ENCODE measurements at regions not wholly inside any gene's neighbourhood (a gene's known extent, or its start where the extent isn't known, plus 50 kb on each side); places are given as distances from the start of the nearest gene placed in this dataset.

GRCh38 chr14:38116895-38117294, 90.8 kb upstream of the SSTR1 start:
- no peak for DNase-seq (ENCODE audit: low spot score)

- no peak for DNase-seq (ENCODE audit: low spot score)
These were observed 87.6 kb upstream of the SSTR1 start for GRCh38 chr14:38120109-38120508.

- no peak for DNase-seq (ENCODE audit: low spot score)
These were observed 86.2 kb upstream of the SSTR1 start for GRCh38 chr14:38121320-38122020.

- DNase-seq (ENCODE audit: low spot score): no peak
These were observed 85.5 kb upstream of the SSTR1 start for GRCh38 chr14:38122241-38122640.

- no peak for DNase-seq (ENCODE audit: low spot score)
These were observed 83.2 kb upstream of the SSTR1 start for GRCh38 chr14:38124506-38124905.

- DNase-seq (ENCODE audit: low spot score): no peak
These were observed 82.1 kb upstream of the SSTR1 start for GRCh38 chr14:38125481-38126037.

- DNase-seq (ENCODE audit: low spot score): no peak
These were observed 80.3 kb upstream of the SSTR1 start for GRCh38 chr14:38127356-38127755.

- peak; percentile 37 for DNase-seq (ENCODE audit: low spot score)
These were observed 79.9 kb upstream of the SSTR1 start for GRCh38 chr14:38127784-38128183.

- no peak for DNase-seq (ENCODE audit: low spot score)
These were observed 79.1 kb upstream of the SSTR1 start for GRCh38 chr14:38128640-38129039.

GRCh38 chr14:38129192-38129591, 78.5 kb upstream of the SSTR1 start:
- DNase-seq (ENCODE audit: low spot score): no peak

- no peak for DNase-seq (ENCODE audit: low spot score)
These were observed 78.0 kb upstream of the SSTR1 start for GRCh38 chr14:38129705-38130104.

- DNase-seq (ENCODE audit: low spot score): no peak
These were observed 73.2 kb upstream of the SSTR1 start for GRCh38 chr14:38134416-38135030.

- no peak for DNase-seq (ENCODE audit: low spot score)
These were observed 72.4 kb upstream of the SSTR1 start for GRCh38 chr14:38135106-38135867.

GRCh38 chr14:38137005-38137404, 70.7 kb upstream of the SSTR1 start:
- peak; percentile 18 for DNase-seq (ENCODE audit: low spot score)

- DNase-seq (ENCODE audit: low spot score): no peak
These were observed 69.1 kb upstream of the SSTR1 start for GRCh38 chr14:38138473-38139138.

- DNase-seq (ENCODE audit: low spot score): no peak
These were observed 67.8 kb upstream of the SSTR1 start for GRCh38 chr14:38139926-38140325.

GRCh38 chr14:38143170-38143569, 64.5 kb upstream of the SSTR1 start:
- DNase-seq (ENCODE audit: low spot score): peak; percentile 12

GRCh38 chr14:38143659-38144505, 63.8 kb upstream of the SSTR1 start:
- peak; percentile 26 for DNase-seq (ENCODE audit: low spot score)

GRCh38 chr14:38145142-38145541, 62.6 kb upstream of the SSTR1 start:
- no peak for DNase-seq (ENCODE audit: low spot score)

- no peak for DNase-seq (ENCODE audit: low spot score)
These were observed 57.6 kb upstream of the SSTR1 start for GRCh38 chr14:38150075-38150474.

All from GM03348 (cell line).